GM18517 (cell line): ENCODE measurements at regions not wholly inside any gene's neighbourhood (a gene's known extent, or its start where the extent isn't known, plus 50 kb on each side); places are given as distances from the start of the nearest gene placed in this dataset.

ENCODE experiments used
- ATAC-seq: cut with Tn5 transposase; IDR thresholded peaks from one replicate; pipeline ENCODE4 v1.9.1; 2021; ENCODE audit warnings: mild to moderate bottlenecking, moderate library complexity; ENCODE audit not compliant: unreplicated experiment

DNA sequence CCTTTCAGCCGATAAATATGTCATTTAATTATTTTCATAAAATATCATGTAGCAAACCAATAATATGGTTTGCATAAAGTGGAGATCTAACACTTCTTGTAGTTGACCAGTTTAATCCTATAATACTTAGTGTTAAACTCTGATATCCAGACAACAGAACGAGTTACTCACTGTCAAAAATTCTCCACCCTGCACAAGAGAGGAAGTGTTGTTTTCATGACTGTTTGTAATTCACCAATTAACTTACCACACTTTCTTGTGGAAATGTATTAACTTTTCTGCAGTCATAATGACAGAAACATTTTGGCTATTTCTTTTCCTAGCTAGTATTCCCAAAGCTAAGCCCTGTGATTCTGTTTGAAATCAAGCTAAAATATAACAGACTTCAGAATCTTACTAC is 555.3 kb upstream of the FTMT start:
- ATAC-seq, result no peak

DNA sequence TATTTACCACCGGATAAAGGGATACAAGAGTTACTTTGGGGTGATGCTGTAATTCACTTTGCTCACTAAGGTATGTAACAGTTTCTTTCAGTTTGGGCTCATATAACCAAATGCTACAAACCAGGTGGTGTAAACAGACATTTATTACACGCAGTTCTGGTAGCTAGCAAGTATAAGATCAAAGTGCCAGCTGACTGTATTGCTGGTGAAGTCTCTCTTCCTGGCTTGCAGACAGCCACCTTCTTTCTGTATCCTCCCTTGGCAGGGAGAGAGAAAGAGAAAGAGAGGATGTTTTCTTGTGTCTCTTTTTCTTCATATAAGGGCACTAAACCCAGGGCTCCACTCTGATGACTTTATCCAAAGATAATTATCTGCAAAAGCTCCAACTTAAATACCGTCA is 552.5 kb upstream of the FTMT start:
- no peak for ATAC-seq

GRCh38 chr5:121304838-121305237 is 546.8 kb upstream of the FTMT start:
- no peak for ATAC-seq

GRCh38 chr5:121313886-121314285 is 537.8 kb upstream of the FTMT start:
- ATAC-seq, result no peak

DNA sequence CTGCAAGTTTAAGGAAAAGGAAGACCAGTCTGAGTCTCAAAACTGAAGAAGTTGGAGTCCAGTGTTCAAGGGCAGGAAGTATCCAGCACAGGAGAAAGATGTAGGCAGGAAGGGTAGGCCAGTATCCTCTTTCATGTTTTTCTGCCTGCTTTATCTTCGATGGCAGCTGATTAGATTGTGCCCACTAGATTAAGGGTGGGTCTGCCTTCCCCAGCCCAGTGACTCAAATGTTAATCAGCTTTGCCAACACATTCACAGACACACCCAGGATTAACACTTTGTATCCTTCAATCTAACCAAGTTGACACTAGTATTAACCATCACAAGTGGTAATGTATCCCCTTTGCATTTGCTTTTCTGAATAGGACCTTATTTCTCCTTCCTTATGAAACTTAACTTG is 535.9 kb upstream of the FTMT start:
- ATAC-seq, result no peak

DNA sequence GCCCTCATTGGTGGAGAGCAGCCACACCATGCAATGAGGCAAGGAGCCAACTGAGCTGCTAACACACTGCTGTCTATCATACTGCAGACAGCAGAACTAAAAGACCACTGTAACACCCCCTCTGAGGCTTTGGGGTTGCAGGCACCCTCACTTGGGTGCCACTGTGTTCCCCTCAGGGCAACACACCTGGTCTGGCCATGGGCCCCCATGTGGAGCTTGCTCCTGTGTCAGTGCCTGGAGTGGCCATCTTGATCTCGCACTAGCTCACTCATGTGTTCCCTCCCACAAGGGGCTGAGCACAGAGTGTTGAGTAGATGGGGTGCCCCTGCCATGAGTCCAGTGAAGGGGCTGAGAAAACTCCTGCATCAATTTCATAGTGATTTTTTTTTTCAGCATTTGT is 532.4 kb upstream of the FTMT start:
- no peak for ATAC-seq

GRCh38 chr5:121325930-121326329 is 525.8 kb upstream of the FTMT start:
- no peak for ATAC-seq

GRCh38 chr5:121350181-121350930 is 501.3 kb upstream of the FTMT start:
- no peak for ATAC-seq

GRCh38 chr5:121366515-121366914 is 485.2 kb upstream of the FTMT start:
- ATAC-seq, result no peak

DNA sequence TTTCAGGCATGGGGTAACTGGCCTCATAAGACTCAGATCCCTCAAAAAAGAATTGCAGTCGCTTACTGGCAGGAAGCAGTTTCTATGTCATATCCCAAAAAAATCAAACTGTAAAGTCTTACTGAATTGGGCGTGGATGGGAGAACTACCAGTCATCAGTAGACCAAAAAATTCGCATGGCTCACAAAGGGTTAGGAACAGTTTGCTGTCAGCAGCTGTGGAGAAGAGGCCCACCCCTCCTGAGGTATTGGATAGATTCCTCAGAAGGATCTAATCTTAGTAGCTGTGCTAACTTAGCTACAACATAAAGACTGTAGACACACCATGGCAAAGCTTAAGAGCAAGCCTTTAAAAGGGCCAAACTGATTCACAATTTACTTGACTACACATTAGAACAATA is 478.3 kb upstream of the FTMT start:
- ATAC-seq, result no peak

DNA sequence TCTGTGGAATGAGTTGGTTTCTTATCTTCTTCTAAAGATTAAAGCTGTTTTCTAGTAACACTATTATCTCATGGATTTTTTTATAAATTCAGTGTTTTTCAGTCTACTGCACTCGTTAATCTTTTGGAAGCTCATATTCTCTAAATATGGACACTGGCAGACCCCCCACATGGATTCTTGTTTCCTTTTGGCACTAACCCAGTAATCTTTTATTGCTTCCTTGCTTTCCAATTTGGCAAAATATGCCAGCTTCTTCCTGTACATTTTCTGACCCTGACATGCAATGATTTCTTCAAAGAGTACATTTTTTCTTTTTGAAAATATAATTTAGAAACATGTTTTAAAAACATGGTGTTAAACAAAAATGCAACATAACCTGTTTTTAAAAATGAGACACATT is 474.2 kb upstream of the FTMT start:
- no peak for ATAC-seq

DNA sequence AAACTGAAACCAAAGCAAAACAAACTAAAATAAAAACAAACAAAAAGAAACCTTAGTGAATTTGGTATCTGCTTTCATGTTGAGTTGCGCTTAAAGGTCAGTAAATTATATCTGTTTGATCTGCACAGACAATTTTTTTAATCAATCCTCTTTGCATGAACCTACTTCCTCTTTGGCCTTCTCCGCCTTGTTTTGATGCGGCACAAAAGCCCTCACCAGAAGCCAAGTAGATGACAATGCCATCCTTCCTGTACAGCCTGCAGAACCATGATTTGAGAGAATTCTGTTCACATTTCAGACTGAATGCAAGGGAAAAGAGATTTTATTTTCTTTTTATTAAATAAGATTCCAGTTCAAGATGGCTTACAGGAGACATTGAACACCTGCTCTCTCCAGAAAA is 473.6 kb upstream of the FTMT start:
- ATAC-seq, result no peak

DNA sequence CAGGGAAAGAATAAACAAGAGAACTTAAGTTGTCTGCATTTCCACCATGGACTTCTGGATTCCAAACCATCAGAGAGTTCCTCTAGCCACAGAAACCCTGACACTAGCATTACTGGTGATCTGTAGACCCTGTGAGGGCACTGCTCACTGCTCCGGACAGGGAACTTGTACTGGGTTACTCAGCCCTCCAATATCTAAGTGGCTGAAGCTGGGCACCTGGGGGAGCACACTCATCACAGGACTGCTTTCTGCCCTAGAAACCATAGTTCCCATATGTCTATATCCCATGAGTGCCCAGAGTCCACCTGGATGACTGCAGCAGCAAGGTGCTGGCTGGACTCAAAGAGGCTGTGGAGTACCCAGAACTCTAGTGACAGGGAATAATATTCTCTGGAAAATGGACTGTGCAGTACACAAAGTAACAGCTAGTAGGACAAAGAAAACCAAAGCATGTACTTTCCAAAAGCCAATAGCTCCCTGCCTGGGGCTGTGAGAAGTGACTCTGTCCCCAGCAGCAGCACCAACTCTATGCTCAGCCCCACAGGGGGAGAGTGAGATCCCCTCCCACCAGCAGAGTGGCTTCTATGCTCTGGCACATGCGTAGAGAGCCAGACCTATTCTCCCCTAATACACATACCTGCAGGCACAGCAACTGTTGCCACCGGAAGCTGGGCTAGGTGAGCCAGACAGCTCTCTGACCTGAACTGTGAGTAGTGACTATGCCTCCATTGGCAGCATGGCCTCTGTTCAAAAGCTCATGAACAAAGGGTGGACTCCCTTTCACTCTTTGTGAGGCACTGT is 472.9 kb upstream of the FTMT start:
- ATAC-seq, result no peak

GRCh38 chr5:121380066-121380465 is 471.6 kb upstream of the FTMT start:
- no peak for ATAC-seq

DNA sequence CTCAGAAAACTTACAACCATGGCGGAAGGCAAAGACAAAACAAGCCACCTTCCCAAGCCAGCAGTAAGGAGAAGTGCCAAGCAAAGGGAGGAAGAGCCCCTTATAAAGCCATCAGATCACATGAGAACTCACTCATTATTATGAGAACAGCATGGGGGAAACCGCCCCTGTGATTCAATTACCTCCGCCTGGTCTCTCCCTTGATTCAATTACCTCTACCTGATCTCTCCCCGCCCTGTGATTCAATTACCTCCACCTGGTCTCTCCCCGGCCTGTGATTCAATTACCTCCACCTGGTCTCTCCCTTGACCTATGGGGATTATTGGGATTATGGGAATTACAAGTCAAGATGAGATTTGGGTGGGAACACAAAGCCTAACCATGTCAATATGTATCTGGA is 467.3 kb upstream of the FTMT start:
- ATAC-seq, result no peak

DNA sequence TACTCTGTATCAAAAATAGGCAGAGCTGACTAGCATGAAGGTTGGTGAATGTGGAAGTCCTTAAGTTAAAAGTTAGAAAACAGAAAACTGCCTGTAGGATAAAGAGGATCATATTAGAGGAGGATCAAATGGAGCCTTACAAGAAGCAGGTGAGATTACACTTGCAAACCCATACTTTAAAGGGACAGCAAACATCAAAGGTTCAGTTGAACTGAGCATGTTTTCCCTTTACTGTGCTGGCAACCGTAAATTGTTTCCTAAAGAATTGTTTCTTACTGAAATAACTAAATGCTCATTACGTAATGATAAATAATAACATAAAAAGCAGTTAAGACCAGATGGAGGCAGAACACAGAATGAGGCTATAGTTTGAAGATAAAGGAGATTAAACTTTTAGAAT is 465.3 kb upstream of the FTMT start:
- no peak for ATAC-seq

- no peak for ATAC-seq
Measured at GRCh38 chr5:121396716-121397115, 455.0 kb upstream of the FTMT start.

DNA sequence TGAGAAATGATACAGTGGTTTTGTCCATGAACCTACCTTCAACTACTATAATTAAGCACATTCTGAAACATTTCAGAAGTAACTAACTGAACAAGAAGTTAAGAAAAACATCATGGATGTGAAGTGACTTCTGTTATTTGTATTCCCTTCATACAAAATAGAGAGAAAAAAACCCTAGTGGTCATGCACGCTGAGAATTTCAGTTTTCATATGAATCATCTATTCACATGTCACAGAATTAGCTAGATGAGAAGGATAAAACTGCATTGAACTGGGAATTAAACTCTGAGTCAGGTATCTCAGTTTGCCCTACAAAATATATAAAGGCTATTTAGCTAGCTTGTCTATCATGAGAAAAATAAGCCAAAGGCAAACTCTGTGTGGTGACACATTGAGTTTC is 451.8 kb upstream of the FTMT start:
- peak; percentile 88 for ATAC-seq

- no peak for ATAC-seq
Measured at GRCh38 chr5:121408778-121409177, 442.9 kb upstream of the FTMT start.

GRCh38 chr5:121415270-121415669 is 436.4 kb upstream of the FTMT start:
- no peak for ATAC-seq

- ATAC-seq, result no peak
Measured at GRCh38 chr5:121421646-121422045, 430.0 kb upstream of the FTMT start.

DNA sequence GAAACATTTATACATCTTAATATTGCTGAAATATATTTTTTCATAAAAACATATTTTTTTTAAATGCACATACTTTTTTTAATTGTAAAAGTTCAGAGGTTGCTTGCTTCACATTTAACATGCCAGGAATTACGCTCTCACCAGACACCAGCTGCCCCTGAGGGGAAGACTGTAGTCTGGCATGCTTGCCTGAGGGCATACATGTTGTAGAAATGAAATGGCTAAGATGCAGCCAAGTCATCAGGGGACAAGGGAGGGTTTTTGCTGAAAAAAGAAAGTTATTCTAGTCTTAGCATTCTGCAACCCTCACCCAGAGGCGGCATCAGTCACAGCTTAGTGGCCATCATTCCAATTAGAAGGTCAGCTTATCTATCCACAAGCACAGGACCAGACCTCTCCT is 426.7 kb upstream of the FTMT start:
- ATAC-seq, result no peak

DNA sequence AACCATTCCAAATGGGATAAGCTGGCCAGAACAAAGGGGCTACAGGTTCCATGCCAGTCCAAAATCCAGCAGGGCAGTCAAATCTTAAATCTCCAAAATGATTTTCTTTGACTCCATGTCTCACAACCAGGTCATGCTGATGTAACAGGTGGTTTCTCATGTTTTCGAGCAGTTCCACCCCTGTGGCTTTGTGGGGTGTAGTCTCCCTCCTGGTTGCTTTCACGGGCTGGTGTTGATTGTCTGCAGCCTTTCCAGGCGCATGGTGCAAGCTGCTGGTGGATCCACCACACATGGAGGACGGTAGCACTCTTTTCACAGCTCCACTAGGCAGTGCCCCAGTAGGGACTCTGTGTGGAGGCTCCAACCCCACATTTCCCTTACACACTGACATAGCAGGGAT is 425.5 kb upstream of the FTMT start:
- ATAC-seq, result no peak
